Erythroblast (primary cell): ENCODE measurements at regions not wholly inside any gene's neighbourhood (a gene's known extent, or its start where the extent isn't known, plus 50 kb on each side); places are given as distances from the start of the nearest gene placed in this dataset.

Source experiments
- DNase-seq, 2 experiments: peaks; one replicate each; lab custom pipeline; 2025; lab: John Stamatoyannopoulos, UW
- GATA1 ChIP-seq: IDR thresholded peaks from 2 replicates; pipeline ENCODE4 v1.6.1; 2011; ENCODE audit warnings: low read depth, mild to moderate bottlenecking, control low read depth, low read length, moderate library complexity
- POLR2A ChIP-seq: IDR thresholded peaks from 2 replicates; pipeline ENCODE4 v1.6.1; 2011; ENCODE audit warnings: mild to moderate bottlenecking, low read length

DNA sequence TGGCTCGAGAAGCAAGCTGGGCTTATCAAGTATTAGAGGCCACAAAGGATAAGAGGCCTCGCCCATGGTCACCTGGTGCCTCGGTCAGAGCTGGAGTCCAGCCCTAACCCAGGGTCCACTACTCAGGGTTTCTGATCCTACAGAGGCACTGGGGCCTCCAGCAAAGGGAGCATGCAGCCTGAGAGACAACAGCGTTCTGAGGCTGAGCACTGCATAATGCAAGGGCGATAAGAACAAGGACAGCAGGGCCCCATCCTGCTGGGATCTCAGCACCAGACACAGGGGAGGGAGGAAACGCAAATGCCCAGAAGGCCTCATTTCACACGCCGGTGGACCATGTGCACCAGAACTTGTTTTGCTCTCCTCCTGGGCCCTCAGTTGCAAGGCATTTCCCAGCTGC is 63.0 kb downstream of the C5orf15 start:
- TF ChIP-seq GATA1: no peak
- TF ChIP-seq POLR2A: no peak
- peak; percentile 31 to 62 for DNase-seq

DNA sequence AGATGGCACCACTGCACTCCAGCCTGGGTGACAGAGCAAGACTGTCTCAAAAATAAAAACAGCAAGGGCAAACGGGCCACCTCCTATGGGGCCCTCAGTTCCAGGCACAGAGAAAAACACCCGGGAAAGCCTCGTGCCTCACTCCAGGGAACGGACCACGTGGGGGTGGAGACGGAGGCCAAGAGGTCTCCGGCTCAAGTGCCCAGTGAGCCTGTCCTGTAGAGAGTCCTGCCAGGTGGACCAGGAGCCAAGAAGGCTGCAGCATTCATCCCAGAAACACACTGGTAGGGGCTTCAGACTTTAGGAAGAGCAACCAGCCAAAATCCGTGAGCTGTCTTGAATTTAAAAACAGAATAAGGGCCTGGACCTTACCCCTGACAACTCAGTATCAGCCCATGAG is 63.8 kb downstream of the C5orf15 start:
- DNase-seq: no peak
- no peak for TF ChIP-seq GATA1
- TF ChIP-seq POLR2A: no peak

DNA sequence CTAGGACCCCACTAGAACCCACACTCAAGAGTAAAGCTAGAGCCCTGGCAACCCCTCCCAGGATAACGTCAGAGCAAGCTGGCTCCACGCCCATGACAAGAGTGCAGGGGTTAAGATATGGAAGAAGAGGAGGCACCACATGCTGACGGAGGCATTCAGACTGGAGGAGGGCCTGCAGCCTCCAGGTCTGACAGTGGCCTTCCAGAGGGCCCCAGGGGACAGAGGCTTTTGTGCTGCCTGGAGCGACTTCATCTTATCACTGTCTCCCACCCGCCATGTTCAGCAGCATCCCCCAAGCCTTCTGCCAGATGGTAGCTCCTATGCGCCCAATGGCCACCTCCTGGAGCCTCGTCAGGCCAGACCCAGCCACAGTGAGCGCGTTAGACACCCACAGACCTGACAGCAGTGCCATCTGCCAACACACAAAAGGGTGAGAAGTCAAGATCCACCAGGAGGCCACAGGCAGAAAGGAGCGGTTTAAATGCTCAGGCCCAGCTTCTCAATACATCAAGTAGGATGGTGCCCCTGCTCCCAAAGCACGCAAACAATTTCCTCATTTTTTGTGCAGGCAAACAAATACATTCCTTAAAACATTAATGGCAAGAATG is 65.8 kb downstream of the C5orf15 start:
- peak; percentile 95 to 98 for DNase-seq
- peak; percentile 63 for TF ChIP-seq POLR2A
- TF ChIP-seq GATA1: no peak

DNA sequence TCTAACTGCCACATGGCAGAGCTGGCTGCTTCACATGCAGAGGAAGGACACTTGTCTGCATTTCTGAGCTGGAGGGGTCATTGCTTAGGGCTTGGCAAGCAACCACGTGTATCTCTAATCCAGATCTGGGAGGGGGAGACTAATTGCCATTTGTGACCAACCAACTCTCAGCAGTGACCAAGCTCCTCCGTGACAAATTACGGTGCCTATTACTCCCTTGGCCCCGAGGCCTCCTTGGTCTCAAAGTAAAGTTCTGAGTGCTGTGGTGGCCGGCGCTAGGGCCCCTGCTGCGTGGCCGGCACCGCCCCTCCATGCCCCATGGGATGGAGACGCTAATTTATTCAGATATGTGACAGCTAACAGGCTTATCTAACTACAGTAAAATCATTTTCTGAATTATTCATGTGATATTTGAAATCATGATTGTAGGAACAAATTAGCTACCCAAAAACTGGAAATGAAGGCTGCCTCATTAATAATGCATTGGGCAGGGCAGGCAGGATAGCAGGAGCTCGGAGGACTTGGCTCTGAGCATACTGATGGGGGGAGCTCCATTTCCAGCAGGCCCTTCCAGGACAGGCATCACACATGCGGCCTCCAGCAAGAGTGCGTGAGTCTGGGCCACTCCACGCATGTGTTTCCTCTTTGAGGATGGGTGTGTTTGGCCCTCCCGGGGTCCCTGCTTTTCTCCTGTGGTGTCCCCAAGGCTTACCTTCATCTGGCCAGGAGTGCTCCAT is 67.7 kb downstream of the C5orf15 start:
- TF ChIP-seq GATA1: no peak
- TF ChIP-seq POLR2A: no peak
- peak; percentile 23 to 38 for DNase-seq

DNA sequence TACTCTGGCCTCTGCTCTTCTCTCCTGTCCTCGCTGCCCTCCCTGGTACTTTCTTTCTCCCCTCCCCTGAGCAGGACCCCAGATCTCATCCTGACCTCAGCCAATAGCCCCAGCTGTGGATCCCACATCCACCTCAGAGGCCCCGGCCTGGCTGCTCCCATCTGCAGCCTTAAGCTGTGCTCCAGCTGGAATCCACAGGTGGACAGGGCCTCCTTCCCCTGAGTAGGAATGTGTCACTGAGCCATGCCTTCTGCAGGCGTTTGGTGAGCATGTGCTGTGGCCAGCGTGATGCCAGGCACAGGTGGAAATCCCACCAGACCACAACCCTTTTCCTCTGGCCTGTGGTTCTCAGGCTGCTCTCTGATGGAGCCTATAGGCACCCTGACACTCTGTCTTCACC is 68.9 kb downstream of the C5orf15 start:
- no peak for TF ChIP-seq GATA1
- no peak for TF ChIP-seq POLR2A
- no peak for DNase-seq

DNA sequence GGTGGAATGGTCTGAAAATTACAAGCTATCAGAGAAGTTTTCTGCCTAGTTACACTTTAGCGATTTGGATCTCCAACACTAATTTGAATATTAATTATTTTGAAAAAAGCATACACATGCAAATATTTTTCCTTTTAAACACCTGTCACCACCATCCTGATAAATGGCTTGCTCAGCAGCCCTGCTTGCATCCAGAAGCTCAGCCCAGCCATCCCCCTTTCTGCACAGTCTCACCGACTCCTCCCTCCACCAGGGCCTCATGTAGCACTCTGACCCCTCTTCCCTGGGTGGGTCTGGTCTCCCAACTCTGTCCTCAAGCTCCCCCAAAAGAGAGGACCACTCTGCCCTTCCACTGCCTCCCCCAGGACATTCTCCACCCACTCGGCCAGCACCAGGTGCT is 70.0 kb downstream of the C5orf15 start:
- no peak for TF ChIP-seq POLR2A
- TF ChIP-seq GATA1: no peak
- no peak for DNase-seq

DNA sequence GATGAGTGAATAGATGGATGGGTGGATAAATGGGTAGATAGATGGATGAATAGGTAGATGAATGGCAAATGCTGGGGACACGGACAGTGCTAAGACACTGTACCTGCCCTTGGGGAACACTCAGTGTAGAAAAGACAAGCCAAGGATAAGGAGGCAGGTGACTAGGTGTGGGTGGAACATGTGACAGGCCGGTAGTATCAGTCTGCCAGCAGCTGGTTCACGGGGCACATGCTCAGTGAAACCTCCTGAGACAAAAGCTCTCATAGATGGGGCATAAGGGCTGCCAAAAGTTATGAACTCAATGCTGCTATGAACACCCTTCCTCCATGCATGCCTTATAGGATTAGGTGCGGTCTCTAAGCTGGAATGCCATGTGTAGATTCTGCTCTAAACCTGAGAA is 71.0 kb downstream of the C5orf15 start:
- no peak for DNase-seq
- TF ChIP-seq GATA1: no peak
- no peak for TF ChIP-seq POLR2A

DNA sequence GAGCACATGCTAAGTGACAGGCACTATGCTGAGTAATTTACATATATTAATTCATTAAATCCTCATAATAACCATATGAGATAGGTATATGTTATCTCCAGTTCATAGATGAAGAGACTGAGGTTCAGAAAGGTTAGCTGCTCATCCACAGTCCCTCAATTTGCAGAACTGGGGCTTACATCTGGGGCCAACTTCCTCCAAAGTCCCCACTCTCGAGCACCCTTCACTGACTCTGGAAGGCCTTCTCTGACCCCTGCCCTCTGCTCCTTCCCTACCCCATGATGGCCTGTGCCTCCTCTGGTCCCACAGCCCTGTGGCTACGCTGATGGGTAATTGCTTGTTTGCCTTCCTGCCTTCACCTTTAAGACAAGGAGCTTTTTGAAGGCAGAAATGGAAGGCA is 71.6 kb downstream of the C5orf15 start:
- no peak for DNase-seq
- TF ChIP-seq POLR2A (no peak), GATA1 (no peak)

DNA sequence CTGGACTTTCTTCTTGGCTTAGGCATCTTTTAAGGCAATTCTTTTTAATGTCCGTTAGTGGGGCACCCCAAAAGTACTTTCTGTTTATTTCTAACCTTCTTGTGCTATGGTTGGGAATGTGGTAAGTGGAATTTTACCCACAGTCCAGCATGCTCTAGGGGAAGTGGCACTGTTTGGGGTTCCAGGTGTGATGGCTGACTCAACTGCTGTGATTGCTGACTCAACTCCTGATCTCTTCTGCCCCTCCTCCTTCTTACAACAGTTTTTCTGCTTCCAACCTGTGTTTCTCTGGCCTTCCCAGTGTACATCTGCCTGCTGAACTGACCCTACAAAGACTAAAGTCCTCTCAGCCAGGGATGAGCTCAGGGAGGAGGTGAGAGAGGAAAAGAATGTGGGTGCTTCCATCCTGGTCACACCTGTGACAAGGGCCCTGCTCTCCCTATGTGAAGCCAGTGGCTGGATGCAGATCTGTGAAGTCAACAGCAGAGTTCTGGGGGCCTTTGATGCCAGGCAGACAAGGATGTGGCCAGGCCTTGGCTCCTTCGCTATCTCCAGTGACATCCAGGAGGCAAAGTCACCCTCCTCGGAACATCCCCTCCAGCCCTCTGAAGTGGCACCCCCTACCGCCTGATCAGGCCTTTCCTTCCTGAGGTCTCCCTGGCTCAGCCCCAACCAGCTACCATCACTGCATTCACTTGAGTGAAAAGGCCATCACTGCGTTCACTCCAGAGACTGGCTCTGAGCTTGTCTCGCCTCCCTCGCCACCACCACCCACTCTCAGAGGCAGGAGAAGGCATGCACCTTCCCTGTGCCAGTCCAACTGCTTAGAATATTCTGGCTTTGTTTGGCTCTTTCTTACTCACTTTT is 72.2 kb downstream of the C5orf15 start:
- TF ChIP-seq POLR2A (no peak), GATA1 (no peak)
- DNase-seq: no peak

DNA sequence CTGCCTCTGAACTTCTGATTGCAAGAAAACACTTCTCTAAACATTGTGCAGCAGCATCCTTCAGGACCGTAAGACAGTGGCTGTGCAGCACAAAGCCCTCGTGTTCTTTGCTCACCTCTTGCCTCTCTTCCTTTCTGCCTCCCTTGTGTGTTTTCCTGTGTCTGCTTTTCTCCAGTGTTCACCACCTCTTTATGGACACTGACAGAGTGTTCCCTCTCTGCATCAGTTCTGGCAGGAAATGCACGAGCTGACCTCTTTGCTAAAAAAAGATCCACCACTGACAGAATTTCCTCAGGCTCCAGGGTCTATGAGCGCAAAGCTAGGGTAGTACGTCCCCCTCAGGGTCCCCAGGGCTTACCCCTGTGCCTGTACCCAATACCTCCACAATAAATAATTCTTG is 74.3 kb downstream of the C5orf15 start:
- TF ChIP-seq POLR2A (no peak), GATA1 (no peak)
- DNase-seq: no peak

DNA sequence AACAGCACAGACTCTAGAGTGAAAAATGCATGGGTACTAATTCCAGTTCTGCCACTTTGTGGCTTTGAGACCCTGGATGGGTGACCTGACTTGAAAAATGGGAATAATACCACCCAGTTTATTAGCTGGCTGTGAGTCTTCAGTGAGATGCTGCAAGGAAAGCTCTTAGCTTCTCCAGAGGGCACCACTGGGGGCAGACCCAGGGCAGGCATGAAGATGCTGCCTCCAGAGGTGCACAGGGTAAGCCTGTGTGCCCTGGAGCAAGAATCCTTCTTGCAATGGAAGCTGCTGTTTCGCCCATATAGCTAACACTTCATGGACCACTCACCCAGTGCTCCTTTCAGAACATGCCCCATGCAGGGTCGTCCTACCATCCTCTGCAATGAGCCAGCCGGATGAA is 75.7 kb downstream of the C5orf15 start:
- TF ChIP-seq GATA1: no peak
- DNase-seq: no peak

DNA sequence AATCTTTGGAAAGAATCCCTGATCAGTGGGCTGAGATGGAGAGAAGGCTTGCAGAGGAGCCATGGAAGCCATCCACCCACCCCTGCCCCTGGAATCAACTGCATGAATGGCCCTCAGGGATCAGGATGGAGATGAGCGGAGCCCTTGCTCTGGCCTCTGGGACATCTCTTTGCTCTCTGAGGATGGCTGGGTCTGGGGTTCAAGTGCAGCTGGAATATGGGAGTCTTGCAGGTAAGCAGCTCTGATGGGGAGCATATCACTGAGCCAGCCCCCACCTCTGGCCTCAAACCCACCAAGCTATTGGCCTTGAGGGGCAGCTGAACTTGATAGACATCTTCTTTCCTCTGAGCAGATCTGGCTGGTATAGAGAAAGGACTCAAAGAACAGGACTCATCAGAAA is 76.1 kb downstream of the C5orf15 start:
- TF ChIP-seq GATA1 (no peak), POLR2A (no peak)
- DNase-seq: no peak

DNA sequence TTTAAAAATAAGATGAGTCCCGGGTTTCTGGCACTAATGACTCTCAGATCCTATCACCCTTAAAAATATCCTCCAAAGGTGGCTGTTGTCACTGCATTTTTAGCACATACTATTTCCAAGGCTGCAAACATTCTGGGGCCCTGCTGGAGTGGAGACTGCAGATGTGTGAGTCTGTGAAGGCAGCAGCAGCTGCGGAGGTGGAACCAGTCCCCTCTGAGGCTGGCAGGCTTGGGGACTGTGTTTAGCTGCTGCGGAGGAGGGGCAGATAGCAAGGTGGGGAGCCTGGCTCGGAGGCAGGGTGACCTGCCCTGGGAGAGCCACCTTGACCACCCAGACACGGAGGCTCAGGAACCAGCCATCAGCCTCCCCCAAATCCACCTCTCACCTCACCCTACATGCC is 77.0 kb downstream of the C5orf15 start:
- DNase-seq: no peak
- TF ChIP-seq POLR2A: no peak

DNA sequence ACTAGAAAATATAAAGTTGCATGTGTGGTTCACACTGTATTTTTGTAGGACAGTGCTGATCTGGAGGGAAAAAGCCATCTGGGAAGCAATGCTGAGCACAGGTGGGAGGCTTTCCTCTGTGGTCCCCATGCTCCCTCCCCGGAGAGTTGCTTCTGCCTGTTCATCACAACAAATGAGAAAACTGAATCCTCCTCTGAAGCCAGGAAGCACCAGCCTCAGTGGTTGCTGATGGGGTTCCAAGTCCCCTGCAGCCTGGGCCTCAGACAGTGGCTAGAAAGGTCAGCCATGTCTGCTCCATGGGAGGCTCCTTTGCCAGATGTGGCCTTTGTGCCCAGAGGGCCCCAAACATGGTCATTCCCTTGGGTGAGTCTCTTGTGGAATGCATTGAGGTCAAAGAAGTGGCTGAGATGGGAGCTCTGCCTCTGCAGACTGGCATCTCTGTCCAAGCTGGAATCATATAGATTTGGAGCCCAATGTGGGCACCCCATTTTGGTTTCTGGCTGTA is 77.6 kb downstream of the C5orf15 start:
- no peak for DNase-seq
- TF ChIP-seq POLR2A (no peak), GATA1 (no peak)
